ENCODE measurements at regions not wholly inside any gene's neighbourhood (a gene's known extent, or its start where the extent isn't known, plus 50 kb on each side); places are given as distances from the start of the nearest gene placed in this dataset.

DNA sequence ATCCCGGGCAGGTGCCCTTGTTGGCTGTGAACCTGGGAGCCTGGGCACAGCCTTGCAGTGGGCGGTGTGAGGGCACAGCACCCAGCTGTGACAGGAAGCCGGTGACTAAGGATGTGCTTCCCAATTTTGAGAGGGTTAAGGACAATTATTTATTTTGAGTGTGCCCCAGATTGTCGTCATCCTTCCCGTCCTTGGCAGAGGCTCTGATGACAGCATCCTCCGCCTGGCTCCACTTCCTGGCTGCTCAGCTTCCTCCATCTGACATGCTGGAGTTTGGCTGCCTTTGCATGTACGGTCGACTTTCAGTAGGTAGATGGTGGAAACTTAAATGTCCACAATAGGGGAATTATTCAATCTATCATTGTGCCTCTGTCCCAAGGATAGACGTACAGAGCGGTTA is 282.4 kb upstream of the EEF2KMT start:
- no peak for DNase-seq (ENCODE audit: insufficient read length, low spot score)
- TF ChIP-seq, protein P1, sequence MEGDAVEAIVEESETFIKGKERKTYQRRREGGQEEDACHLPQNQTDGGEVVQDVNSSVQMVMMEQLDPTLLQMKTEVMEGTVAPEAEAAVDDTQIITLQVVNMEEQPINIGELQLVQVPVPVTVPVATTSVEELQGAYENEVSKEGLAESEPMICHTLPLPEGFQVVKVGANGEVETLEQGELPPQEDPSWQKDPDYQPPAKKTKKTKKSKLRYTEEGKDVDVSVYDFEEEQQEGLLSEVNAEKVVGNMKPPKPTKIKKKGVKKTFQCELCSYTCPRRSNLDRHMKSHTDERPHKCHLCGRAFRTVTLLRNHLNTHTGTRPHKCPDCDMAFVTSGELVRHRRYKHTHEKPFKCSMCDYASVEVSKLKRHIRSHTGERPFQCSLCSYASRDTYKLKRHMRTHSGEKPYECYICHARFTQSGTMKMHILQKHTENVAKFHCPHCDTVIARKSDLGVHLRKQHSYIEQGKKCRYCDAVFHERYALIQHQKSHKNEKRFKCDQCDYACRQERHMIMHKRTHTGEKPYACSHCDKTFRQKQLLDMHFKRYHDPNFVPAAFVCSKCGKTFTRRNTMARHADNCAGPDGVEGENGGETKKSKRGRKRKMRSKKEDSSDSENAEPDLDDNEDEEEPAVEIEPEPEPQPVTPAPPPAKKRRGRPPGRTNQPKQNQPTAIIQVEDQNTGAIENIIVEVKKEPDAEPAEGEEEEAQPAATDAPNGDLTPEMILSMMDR (IDR thresholded peaks at IDR 0.05; ENCODE audit: insufficient read depth, missing control alignments): no peak
- no peak for FAIRE-seq

DNA sequence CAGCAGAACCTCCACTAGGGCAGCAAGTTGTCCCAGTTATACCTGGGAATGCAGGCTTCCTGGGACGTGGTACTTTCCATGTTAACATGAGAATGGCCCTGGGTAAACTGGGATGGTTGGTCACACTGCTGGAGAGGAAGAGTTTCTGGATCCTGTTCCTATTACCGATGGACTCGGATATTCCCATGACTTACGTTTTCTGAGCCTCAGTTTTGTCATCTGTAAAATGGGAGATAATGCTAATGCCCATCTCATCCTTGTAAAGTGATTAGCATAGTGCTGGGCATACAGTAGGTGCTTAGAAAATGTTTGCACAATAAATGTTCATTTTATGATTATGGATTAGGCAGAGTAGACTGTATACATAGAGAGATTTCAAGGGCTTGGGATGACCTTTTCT is 280.9 kb upstream of the EEF2KMT start:
- TF ChIP-seq, protein P1 (IDR thresholded peaks at IDR 0.05; ENCODE audit: insufficient read depth, missing control alignments): no peak
- FAIRE-seq: no peak

DNA sequence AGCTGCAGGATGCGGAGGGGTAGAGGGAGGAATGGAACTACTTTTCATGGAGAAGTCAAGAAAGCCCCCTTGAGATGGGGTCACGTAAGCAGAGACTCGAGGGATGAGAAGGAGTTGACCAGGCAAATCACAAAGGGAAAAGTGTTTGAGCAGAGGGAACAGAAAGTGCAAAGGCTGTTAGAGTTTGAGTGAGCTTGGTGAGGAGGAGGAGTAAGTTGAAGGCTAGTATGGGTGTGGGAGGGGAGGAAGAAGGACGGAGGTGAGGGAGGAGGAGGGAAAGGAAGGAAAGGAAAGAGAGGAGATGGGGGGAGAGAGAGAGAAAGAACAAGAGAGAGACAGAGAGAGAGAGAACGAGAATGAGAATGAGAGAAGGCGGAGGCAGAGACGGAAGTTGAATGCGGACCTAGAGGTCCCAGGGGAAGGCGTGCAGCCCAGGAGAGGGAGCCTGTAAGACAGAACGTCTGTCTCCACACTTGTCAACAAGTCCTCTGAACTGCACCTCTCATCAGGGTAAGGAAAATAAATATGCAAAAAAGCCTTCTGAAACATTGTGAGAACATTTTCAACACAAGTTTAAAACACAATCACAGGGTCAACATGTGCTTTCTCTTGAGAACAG is 279.8 kb upstream of the EEF2KMT start:
- TF ChIP-seq, protein P1 (IDR thresholded peaks at IDR 0.05; ENCODE audit: insufficient read depth, missing control alignments): no peak
- no peak for DNase-seq (ENCODE audit: insufficient read length, low spot score)
- no peak for FAIRE-seq

More for the DNA sequence above, 280.9 kb upstream of the EEF2KMT start:
- DNase-seq (ENCODE audit: insufficient read length, low spot score): no peak

DNA sequence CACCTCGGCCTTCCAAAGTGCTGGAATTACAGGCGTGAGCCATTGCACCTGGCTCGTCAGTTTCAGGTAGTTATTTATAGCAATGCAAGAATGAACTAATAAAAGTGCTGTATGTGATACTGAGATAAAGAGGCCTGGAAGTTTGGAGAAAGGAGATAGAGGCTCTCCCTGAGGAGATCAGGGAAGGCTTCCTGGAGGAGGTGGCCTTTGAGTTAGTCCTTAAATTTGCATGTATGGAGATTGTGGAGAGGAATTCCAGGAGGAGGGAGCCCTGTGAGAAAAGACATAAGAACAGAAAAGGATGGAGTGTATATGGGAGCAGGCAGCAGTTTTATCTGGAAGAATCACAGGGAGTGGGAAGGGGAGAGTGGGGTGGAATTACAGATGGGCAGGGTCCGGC is 276.6 kb upstream of the EEF2KMT start:
- no peak for FAIRE-seq
- DNase-seq (ENCODE audit: insufficient read length, low spot score): no peak
- TF ChIP-seq, protein P1 (IDR thresholded peaks at IDR 0.05; ENCODE audit: insufficient read depth, missing control alignments): no peak

DNA sequence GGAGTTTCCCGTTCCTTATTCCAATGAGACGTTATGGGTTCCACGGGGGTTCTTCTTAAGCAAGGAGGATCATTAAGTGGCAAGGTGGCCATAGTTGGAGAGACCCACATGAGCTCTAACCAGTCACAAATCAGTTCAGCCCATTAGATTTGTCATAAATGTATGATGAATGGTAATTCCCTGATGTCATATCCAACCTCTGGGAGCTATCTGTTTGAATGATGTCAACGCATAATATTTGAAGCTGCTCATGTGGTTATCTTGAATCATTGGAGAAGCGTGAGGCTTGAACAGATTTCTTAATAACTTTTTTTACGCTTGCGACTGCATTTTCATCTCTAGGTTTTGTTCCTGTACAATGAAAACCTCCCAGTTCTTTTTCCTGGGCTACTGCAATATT is 270.4 kb upstream of the EEF2KMT start:
- DNase-seq (ENCODE audit: insufficient read length, low spot score) (no peak), FAIRE-seq (no peak)
- TF ChIP-seq, protein P1 (IDR thresholded peaks at IDR 0.05; ENCODE audit: insufficient read depth, missing control alignments): no peak

DNA sequence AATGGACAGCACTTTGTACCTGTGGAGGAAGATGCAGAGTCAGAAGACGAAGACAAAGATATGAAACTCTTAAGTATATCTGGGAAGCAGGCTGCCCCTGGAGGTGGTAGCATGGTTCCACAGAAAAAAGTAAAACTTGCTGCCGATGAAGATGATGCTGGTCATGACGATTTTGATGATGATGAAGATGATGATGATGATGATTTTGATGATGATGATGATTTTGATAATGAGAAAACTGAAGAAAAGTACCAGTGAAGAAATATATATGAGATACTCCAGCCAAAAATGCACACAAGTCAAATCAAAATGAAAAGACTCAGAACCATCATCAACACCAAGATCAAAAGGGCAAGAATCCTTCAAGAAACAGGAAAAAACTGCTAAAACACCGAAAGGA is 268.5 kb upstream of the EEF2KMT start:
- DNase-seq (ENCODE audit: insufficient read length, low spot score): no peak
- TF ChIP-seq, protein P1 (IDR thresholded peaks at IDR 0.05; ENCODE audit: insufficient read depth, missing control alignments): no peak
- FAIRE-seq: no peak

DNA sequence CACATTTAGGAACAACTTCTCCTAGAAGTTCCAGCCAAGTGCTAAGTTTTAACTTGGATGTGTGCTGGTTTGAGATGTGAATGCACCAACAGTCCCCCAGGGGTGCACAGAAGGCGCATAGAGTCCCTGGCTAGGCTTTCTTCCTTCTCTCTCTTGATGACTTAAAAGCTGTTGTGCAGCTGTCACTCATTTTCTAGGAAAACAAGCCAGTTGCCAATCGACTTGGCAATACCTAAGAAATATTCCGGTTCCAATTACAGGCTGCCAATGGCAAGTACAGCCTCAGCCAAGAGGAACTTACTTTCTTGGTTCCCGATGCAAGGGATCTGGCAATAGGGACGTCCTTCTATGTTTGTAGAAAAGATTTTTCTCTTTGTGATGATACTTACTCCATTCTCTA is 266.6 kb upstream of the EEF2KMT start:
- FAIRE-seq (no peak), DNase-seq (ENCODE audit: insufficient read length, low spot score) (no peak)
- TF ChIP-seq, protein P1 (IDR thresholded peaks at IDR 0.05; ENCODE audit: insufficient read depth, missing control alignments): no peak
